ENCODE measurements at regions not wholly inside any gene's neighbourhood (a gene's known extent, or its start where the extent isn't known, plus 50 kb on each side); places are given as distances from the start of the nearest gene placed in this dataset.

GRCh38 chr2:63763391-63763941 lies 78.2 kb upstream of the UGP2 start:
- ChIA-PET POLR2A (interaction anchor here (0.6 kb wide), 1 partner anchor 84 kb away, joined by 3 read pairs; no protein-coding TSS in a partner anchor), CTCF (no interaction called here)
- Histone ChIP-seq H3K27me3 (ENCODE audit: control insufficient read depth, insufficient read depth, low read length) (no peaks in the 10 kb centered on the region), H3K4me3 (ENCODE audit: low read depth, low read length) (no peak overlapping the region), H3K36me3 (ENCODE audit: control insufficient read depth, insufficient read depth, low read length) (no peaks in the 10 kb centered on the region)
- TF ChIP-seq, protein P1, sequence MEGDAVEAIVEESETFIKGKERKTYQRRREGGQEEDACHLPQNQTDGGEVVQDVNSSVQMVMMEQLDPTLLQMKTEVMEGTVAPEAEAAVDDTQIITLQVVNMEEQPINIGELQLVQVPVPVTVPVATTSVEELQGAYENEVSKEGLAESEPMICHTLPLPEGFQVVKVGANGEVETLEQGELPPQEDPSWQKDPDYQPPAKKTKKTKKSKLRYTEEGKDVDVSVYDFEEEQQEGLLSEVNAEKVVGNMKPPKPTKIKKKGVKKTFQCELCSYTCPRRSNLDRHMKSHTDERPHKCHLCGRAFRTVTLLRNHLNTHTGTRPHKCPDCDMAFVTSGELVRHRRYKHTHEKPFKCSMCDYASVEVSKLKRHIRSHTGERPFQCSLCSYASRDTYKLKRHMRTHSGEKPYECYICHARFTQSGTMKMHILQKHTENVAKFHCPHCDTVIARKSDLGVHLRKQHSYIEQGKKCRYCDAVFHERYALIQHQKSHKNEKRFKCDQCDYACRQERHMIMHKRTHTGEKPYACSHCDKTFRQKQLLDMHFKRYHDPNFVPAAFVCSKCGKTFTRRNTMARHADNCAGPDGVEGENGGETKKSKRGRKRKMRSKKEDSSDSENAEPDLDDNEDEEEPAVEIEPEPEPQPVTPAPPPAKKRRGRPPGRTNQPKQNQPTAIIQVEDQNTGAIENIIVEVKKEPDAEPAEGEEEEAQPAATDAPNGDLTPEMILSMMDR (IDR thresholded peaks at IDR 0.05; ENCODE audit: insufficient read depth, low read depth, low read length) = no peak
- no peak for DNase-seq (ENCODE audit: low read depth)

- no peaks in the 10 kb centered on the region for H3K27me3 ChIP-seq (ENCODE audit: control insufficient read depth, insufficient read depth, low read length)
- POLR2A ChIA-PET = no interaction called here
- H3K36me3 ChIP-seq (ENCODE audit: control insufficient read depth, insufficient read depth, low read length) = no peaks in the 10 kb centered on the region
- no peak for DNase-seq (ENCODE audit: low read depth)
- no peak overlapping the region for H3K4me3 ChIP-seq (ENCODE audit: low read depth, low read length)
- CTCF ChIA-PET = interaction anchor here (1.4 kb wide), 1 partner anchor 24 kb away, joined by 3 read pairs; no protein-coding TSS in a partner anchor
- TF ChIP-seq, protein P1 (IDR thresholded peaks at IDR 0.05; ENCODE audit: insufficient read depth, low read depth, low read length) = no peak
These were observed 77.1 kb upstream of the UGP2 start for GRCh38 chr2:63764630-63765029.

DNA sequence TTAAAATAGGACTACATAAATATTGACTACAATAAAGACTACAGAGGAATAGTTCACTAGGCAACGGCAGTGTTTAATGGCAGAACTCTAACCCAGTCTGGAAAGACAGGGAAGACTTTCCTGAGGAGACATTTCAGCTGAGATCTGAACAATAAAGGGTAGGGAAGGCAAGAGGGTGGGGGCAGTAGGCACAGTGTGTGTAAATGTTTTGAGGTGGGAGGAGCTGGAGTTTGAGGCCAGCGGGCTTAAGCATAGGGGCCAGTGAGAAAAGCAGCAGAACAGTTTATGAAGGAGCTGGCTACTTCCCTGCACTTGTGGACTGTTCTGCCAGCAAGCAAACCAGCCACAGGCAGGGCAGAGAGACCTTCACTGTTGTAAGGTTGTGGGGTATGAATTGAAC lies 76.6 kb upstream of the UGP2 start:
- ChIA-PET POLR2A (no interaction called here), CTCF (interaction anchor here (1.0 to 1.4 kb wide), 3 partner anchors 15 to 66 kb away, joined by 3 to 5 read pairs (median 3); no protein-coding TSS in a partner anchor)
- Histone ChIP-seq H3K4me3 (ENCODE audit: low read depth, low read length) (no peak overlapping the region), H3K27me3 (ENCODE audit: control insufficient read depth, insufficient read depth, low read length) (no peaks in the 10 kb centered on the region), H3K36me3 (ENCODE audit: control insufficient read depth, insufficient read depth, low read length) (no peaks in the 10 kb centered on the region)
- DNase-seq (ENCODE audit: low read depth) = no peak
- TF ChIP-seq, protein P1 (IDR thresholded peaks at IDR 0.05; ENCODE audit: insufficient read depth, low read depth, low read length) = no peak

- POLR2A ChIA-PET = no interaction called here
- CTCF ChIA-PET = interaction anchor here (1.1 kb wide), 1 partner anchor 8 kb away, joined by 3 read pairs; no protein-coding TSS in a partner anchor
- TF ChIP-seq, protein P1 (IDR thresholded peaks at IDR 0.05; ENCODE audit: insufficient read depth, low read depth, low read length) = no peak
- Histone ChIP-seq H3K27me3 (ENCODE audit: control insufficient read depth, insufficient read depth, low read length) (no peaks in the 10 kb centered on the region), H3K36me3 (ENCODE audit: control insufficient read depth, insufficient read depth, low read length) (no peaks in the 10 kb centered on the region), H3K4me3 (ENCODE audit: low read depth, low read length) (no peak overlapping the region)
- DNase-seq (ENCODE audit: low read depth) = no peak
These were observed 74.4 kb upstream of the UGP2 start for GRCh38 chr2:63767307-63767706.

GRCh38 chr2:63768051-63768450 lies 73.6 kb upstream of the UGP2 start:
- Histone ChIP-seq H3K4me3 (ENCODE audit: low read depth, low read length) (no peak overlapping the region), H3K27me3 (ENCODE audit: control insufficient read depth, insufficient read depth, low read length) (no peaks in the 10 kb centered on the region), H3K36me3 (ENCODE audit: control insufficient read depth, insufficient read depth, low read length) (no peaks in the 10 kb centered on the region)
- CTCF ChIA-PET = interaction anchor here (1.1 kb wide), 1 partner anchor 7 kb away, joined by 3 read pairs; no protein-coding TSS in a partner anchor
- TF ChIP-seq, protein P1 (IDR thresholded peaks at IDR 0.05; ENCODE audit: insufficient read depth, low read depth, low read length) = no peak
- DNase-seq (ENCODE audit: low read depth) = no peak
- POLR2A ChIA-PET = no interaction called here
